IPS DF 6.9 (cell line): ENCODE measurements at regions not wholly inside any gene's neighbourhood (a gene's known extent, or its start where the extent isn't known, plus 50 kb on each side); places are given as distances from the start of the nearest gene placed in this dataset.

Experiments used
- DNase-seq: peaks from one replicate; pipeline ENCODE4 v3.0.0-alpha.2; 2013; ENCODE audit warnings: low read depth, low spot score
- H3K27ac ChIP-seq: one replicate; pipeline ENCODE4 v1.5.1; 2013; ENCODE audit warnings: low read length, control low read depth
- H3K27me3 ChIP-seq: 2 replicates; pipeline ENCODE4 v1.6.1; 2013; ENCODE audit warnings: mild to moderate bottlenecking, low read length; ENCODE audit not compliant: control insufficient read depth, insufficient read depth
- H3K36me3 ChIP-seq: 2 replicates; pipeline ENCODE4 v1.6.1; 2013; ENCODE audit warnings: low read length; ENCODE audit not compliant: control insufficient read depth, insufficient read depth
- H3K4me1 ChIP-seq: 2 replicates; pipeline ENCODE4 v1.6.1; 2013; ENCODE audit warnings: low read length; ENCODE audit not compliant: control insufficient read depth, insufficient read depth
- H3K4me3 ChIP-seq: 2 replicates; pipeline ENCODE4 v1.5.1; 2013; ENCODE audit warnings: mild to moderate bottlenecking, low read length
- H3K9me3 ChIP-seq: 2 replicates; pipeline ENCODE4 v1.6.1; 2013; ENCODE audit warnings: low read length, inconsistent platforms; ENCODE audit not compliant: control insufficient read depth, insufficient read depth
- WGBS: extraction: QIAGEN DNeasy Blood & Tissue Kit; methylation state at CpG from one replicate; pipeline ENCODE4 v1.1.7; 2013; ENCODE audit warnings: mixed read lengths, missing lambda C conversion rate; ENCODE audit not compliant: insufficient read length, insufficient coverage; 5-methylcytosine and 5-hydroxymethylcytosine counted together

DNA sequence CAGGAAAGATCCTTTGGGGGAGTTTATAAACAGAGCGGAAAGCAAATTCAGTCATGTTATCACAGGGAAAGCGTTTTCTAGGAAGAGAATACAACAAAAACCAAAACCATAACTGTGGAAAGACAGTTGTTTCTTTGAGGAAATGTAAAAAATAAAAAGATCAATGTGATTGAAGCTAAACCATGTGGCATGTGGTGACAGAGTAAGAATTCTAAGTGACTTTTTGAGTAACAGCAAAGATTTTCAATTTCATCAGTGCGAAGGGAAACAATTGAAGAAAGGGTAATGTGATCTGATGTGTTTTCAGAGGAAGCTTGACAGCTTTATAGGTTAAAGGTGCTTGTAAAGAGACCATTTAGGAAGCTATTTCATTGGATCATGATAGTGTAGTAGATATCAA lies 575.9 kb upstream of the CHORDC1 start:
- no peaks in the 10 kb centered on the region for H3K9me3 ChIP-seq
- no peak for DNase-seq
- H3K4me3 ChIP-seq: no peak overlapping the region
- no CpG with 5 or more reads among the region's 3 CpGs for WGBS
- no peaks in the 10 kb centered on the region for H3K4me1 ChIP-seq
- no peaks in the 10 kb centered on the region for H3K36me3 ChIP-seq
- no peak overlapping the region for H3K27ac ChIP-seq
- no peaks in the 10 kb centered on the region for H3K27me3 ChIP-seq

DNA sequence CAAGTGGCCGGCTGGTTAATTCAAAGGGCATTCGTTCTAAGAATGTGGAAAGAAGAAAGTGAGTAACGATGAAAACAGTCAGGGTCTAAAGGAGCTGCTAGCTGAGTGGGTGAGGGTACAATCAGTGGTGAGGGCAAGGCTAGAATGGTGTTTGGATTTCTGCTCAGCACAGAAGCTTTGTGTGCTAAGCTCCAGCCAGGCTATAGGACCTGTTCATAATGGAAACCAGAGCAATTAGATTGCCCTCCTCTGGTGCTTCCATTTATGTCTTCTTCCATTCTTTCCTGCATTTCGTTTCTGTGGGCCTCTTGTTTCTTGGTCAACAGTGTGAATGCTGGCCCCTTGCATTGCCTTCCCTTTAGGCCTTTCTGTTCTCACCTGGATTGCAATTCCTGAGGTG lies 572.9 kb upstream of the CHORDC1 start:
- DNase-seq: no peak
- WGBS: no CpG with 5 or more reads among the region's 4 CpGs
- Histone ChIP-seq H3K4me1 (no peaks in the 10 kb centered on the region), H3K9me3 (no peaks in the 10 kb centered on the region), H3K4me3 (no peak overlapping the region), H3K36me3 (no peaks in the 10 kb centered on the region), H3K27me3 (no peaks in the 10 kb centered on the region), H3K27ac (no peak overlapping the region)

DNA sequence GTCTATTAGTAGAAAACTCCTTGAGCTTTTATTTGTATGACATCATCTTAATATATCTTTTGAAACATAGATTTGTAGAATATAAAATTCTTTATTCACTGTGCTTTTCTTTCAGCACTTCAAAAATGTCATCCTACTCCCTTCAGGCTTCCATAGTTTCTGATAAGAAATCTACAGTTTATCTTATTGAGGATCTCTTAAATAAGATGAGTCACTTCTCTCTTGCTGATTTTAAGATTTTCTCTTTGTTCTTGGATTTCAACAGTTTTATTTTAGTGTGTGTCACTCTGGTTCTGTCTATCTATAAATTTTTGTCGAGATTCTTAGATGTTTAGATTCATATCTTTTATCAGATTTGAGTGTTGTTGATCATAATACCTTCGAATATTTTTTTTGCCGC lies 566.1 kb upstream of the CHORDC1 start:
- WGBS: no CpG with 5 or more reads among the region's 3 CpGs

DNA sequence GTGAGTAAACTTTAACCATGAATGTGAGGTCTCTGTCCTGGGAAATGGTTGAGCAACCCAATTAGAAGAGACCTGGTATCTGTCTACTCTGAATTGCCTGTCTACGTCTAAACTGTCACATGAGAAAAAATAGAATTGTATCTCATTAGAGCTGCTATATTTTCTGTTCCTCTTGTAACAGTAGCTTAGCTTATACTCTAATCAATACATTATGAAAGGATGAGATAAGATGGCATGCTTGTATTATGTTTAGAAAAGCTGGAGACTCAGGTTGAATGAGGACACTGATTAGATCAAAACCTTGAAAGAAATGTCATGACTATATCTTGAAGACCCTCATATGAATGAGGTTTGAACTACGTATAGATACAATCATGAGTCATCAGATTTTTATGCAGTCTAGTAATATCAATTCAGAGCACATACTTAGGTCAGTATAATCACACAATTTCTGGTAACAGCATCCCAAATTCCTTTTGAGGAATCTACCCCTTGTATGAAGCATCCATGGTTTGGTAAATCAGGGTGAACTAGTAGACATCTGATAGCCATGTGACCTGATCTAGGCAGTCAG lies 561.5 kb upstream of the CHORDC1 start:
- Histone ChIP-seq H3K9me3 (no peaks in the 10 kb centered on the region), H3K36me3 (no peaks in the 10 kb centered on the region), H3K27me3 (no peaks in the 10 kb centered on the region), H3K27ac (no peak overlapping the region), H3K4me1 (no peaks in the 10 kb centered on the region), H3K4me3 (no peak overlapping the region)
- DNase-seq: no peak
- no CpG with 5 or more reads among the region's 2 CpGs for WGBS

More for the DNA sequence above, 566.1 kb upstream of the CHORDC1 start:
- no peaks in the 10 kb centered on the region for H3K27me3 ChIP-seq
- no peak overlapping the region for H3K27ac ChIP-seq
- H3K4me1 ChIP-seq: no peaks in the 10 kb centered on the region
- H3K9me3 ChIP-seq: no peaks in the 10 kb centered on the region
- H3K4me3 ChIP-seq: no peak overlapping the region
- no peaks in the 10 kb centered on the region for H3K36me3 ChIP-seq
- DNase-seq: no peak

DNA sequence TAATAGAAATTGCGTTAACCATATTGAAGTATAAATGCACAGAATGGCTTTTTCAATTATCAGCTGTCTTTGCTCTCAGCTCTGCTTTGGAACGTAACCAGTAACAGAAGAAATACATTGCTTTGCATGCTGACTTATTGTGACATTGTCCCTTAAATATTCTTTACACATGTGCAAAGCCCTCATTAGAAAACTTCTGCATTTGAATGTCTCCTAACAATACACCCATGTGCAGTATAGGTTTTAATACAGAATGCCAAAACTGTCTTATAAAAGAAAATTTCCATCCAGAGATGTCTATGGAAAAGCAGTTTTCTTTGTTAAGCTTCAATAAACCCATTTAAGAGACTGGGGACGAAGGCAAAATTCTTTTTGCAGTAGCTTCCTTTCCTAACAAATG lies 560.3 kb upstream of the CHORDC1 start:
- DNase-seq: no peak
- Histone ChIP-seq H3K4me1 (no peaks in the 10 kb centered on the region), H3K36me3 (no peaks in the 10 kb centered on the region), H3K4me3 (no peak overlapping the region), H3K27me3 (no peaks in the 10 kb centered on the region), H3K27ac (no peak overlapping the region), H3K9me3 (no peaks in the 10 kb centered on the region)
- WGBS: 100% methylated on average over 1 of the region's 3 CpGs

DNA sequence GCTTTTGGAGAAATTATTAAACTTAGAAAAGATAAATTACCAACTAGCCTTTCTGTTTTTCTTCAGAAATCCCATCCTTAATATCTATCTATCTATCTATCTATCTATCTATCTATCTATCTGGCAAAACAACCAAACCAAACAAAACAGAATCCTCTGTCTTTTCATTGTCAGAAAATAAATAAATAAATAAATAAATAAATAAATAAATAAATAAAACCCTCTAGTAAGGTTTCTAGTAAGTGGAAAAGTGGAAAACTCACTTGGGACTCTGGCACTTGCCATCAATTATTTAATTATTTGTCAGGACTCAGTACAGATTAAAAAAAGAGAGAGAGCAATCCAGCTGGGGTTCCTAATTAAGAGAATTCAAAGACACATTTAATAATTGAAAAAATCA lies 556.2 kb upstream of the CHORDC1 start:
- no peak for DNase-seq
- no peaks in the 10 kb centered on the region for H3K36me3 ChIP-seq
- no peaks in the 10 kb centered on the region for H3K4me1 ChIP-seq
- H3K4me3 ChIP-seq: no peak overlapping the region
- no peak overlapping the region for H3K27ac ChIP-seq
- no peaks in the 10 kb centered on the region for H3K9me3 ChIP-seq
- H3K27me3 ChIP-seq: no peaks in the 10 kb centered on the region

DNA sequence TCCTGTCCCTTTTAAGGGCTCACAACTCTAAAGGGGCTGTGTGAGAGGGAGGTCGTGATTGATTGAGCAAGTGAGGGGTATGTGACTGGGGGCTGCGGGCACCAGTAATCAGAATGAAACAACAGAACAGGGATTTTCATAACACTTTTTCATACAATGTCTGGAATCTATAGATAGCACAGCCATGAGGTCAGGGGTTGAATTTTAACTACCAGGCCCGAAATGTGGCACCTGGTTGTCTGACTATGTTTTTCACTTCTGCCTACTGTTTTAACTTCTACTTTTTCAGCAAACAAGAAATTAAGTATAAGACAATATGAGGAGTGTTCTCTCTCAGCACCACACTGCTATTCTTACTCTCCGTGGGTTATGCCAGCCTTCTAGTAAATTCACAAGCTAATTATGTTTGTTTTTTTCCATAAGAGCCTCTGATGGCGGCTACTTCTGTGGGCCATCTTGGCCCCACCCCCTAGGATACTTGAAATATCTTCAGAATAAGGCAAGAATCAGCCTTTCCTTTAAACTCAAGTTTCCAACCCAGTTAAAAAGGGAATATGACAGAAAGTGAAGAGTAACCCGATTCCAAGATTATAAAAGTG lies 552.8 kb upstream of the CHORDC1 start:
- Histone ChIP-seq H3K4me1 (no peaks in the 10 kb centered on the region), H3K9me3 (no peaks in the 10 kb centered on the region), H3K27me3 (no peaks in the 10 kb centered on the region), H3K27ac (no peak overlapping the region), H3K36me3 (no peaks in the 10 kb centered on the region), H3K4me3 (no peak overlapping the region)
- WGBS: no CpG with 5 or more reads among the region's 6 CpGs
- no peak for DNase-seq

DNA sequence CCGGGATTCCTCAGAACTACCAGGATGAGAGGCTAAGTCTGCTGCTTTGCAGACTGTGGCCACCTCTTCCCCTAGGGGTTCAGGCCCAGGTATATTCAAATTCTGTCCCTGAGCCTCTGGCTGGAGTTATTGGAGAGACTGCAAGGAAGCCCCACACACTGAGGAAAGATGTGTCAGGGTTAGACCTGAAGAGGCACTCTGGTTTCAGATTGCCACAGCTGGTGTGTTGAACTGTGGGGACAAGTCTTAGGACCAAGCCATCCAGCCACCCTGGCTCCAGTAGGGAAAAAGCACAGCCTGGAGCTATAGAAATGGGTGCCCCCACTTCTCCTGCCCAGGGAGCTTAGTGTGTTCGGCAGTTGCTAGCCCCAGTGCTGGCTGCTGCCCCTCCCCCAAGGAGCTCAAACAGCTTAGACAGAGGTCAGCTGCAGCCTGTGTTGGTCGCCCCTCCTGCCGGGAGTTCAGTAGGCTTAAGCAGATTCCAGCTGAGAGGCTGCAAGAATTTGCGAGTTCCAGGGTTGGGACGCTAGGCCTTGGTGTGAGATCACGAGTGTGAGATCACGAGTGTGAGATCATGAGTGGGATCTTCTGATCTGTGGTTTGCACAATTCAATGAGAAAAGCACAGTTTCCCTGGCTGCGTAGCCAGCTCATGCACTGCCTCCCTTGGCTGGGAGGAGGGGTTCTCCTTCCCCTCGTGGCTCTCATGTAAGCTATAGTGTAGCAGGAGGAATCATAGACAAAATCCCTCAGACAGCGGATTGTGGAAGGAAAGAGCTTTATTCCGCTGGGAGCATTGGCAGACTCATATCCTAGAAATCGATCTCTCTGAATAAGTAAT lies 552.1 kb upstream of the CHORDC1 start:
- no CpG with 5 or more reads among the region's 13 CpGs for WGBS
- no peaks in the 10 kb centered on the region for H3K9me3 ChIP-seq
- H3K36me3 ChIP-seq: no peaks in the 10 kb centered on the region
- H3K4me1 ChIP-seq: no peaks in the 10 kb centered on the region
- no peaks in the 10 kb centered on the region for H3K27me3 ChIP-seq
- no peak overlapping the region for H3K4me3 ChIP-seq
- no peak overlapping the region for H3K27ac ChIP-seq
- peak; percentile 4 for DNase-seq

DNA sequence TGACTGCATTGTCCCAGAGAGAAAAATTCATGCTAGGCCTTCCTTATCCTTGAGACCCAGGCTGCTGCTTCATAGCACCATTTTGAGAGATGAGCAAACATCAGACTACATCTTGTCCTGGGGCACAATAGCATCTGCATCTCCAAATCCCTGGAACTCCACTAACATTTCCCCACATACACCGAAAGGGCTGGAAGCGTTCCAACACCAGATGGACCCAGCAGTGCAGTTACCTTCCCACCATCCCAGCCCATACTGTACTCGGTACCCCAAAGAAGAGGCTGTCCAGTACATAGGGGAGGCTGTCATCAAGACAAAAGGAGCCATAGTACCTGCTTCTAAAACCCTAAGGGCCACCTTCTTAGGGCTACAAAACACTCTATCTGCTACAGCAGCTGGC lies 547.2 kb upstream of the CHORDC1 start:
- H3K4me3 ChIP-seq: no peak overlapping the region
- H3K36me3 ChIP-seq: no peaks in the 10 kb centered on the region
- no peaks in the 10 kb centered on the region for H3K4me1 ChIP-seq
- no CpG with 5 or more reads among the region's 3 CpGs for WGBS
- DNase-seq: no peak
- H3K27ac ChIP-seq: no peak overlapping the region
- no peaks in the 10 kb centered on the region for H3K27me3 ChIP-seq
- no peaks in the 10 kb centered on the region for H3K9me3 ChIP-seq

DNA sequence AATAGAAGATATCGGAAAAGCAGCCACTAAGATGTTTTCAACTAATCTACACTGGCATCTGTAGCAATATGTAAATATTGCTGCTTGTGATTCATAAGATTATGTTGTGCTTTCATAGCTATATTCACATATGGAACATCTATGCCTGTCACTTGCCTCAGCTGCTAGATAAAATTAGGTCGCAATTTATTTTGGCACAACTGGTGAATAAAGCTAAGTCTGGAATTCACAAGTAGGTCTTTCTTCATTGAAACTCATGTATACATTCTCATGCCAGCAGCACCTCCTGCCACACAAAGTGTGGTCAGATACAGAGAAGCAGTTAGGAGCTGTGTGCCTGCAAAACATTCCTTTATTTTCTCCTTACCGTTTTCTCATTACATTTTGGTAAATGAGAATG lies 543.3 kb upstream of the CHORDC1 start:
- no peaks in the 10 kb centered on the region for H3K9me3 ChIP-seq
- no peaks in the 10 kb centered on the region for H3K4me1 ChIP-seq
- H3K4me3 ChIP-seq: no peak overlapping the region
- no peaks in the 10 kb centered on the region for H3K27me3 ChIP-seq
- no peak for DNase-seq
- no peak overlapping the region for H3K27ac ChIP-seq
- WGBS: no CpG with 5 or more reads among the region's 3 CpGs
- H3K36me3 ChIP-seq: no peaks in the 10 kb centered on the region
